ENCODE measurements at regions not wholly inside any gene's neighbourhood (a gene's known extent, or its start where the extent isn't known, plus 50 kb on each side); places are given as distances from the start of the nearest gene placed in this dataset.

GRCh38 chr12:116650585-116651087, 87.2 kb downstream of the SPRING1 start:
- no peaks in the 10 kb centered on the region for H3K9me3 ChIP-seq (ENCODE audit: insufficient read depth, low read depth)
- no peaks in the 10 kb centered on the region for H3K9me2 ChIP-seq (ENCODE audit: insufficient read depth)
- no peaks in the 10 kb centered on the region for H3K36me3 ChIP-seq (ENCODE audit: low read depth)
- H3K27me3 ChIP-seq (ENCODE audit: insufficient read depth, low read depth) = peaks cover 22% of the 10 kb centered on the region; the same call in 1 of the 2 replicates
- POLR2A ChIA-PET (ENCODE audit: unreplicated experiment) = no interaction called here
- H3F3A ChIP-seq (ENCODE audit: insufficient read depth, low read depth) = no peaks in the 10 kb centered on the region
- BruUV-seq (replicated peaks) = no TSS peak
- CTCF ChIA-PET = no interaction called here
- H2AFZ ChIP-seq = no peak overlapping the region
- intact Hi-C loops (cut with micrococcal nuclease; ENCODE audit: unreplicated experiment) = no loop called here
- TF ChIP-seq CTCF (conservative IDR thresholded peaks at IDR 0.05) = no peak
- no peak for TF ChIP-seq EZH2 (IDR thresholded peaks at IDR 0.05; ENCODE audit: low read depth)
- H3K4me3 ChIP-seq = no peak overlapping the region
- H3K79me2 ChIP-seq (ENCODE audit: low read depth) = no peaks in the 10 kb centered on the region
- no peaks in the 10 kb centered on the region for H3K4me1 ChIP-seq (replicated peaks; ENCODE audit: insufficient read depth)
- no peak for DNase-seq
- H4K20me1 ChIP-seq (ENCODE audit: insufficient read depth) = no peaks in the 10 kb centered on the region
- no peak overlapping the region for H3K27ac ChIP-seq
- no peak overlapping the region for H3K4me2 ChIP-seq

- no peaks in the 10 kb centered on the region for H3K9me3 ChIP-seq (ENCODE audit: insufficient read depth, low read depth)
- BruUV-seq (replicated peaks) = no TSS peak
- H3K79me2 ChIP-seq (ENCODE audit: low read depth) = no peaks in the 10 kb centered on the region
- H3K4me3 ChIP-seq = no peak overlapping the region
- DNase-seq = no peak
- no peaks in the 10 kb centered on the region for H3F3A ChIP-seq (ENCODE audit: insufficient read depth, low read depth)
- intact Hi-C loops (cut with micrococcal nuclease; ENCODE audit: unreplicated experiment) = no loop called here
- no peaks in the 10 kb centered on the region for H4K20me1 ChIP-seq (ENCODE audit: insufficient read depth)
- ChIA-PET POLR2A (ENCODE audit: unreplicated experiment) (no interaction called here), CTCF (no interaction called here)
- no peak overlapping the region for H2AFZ ChIP-seq
- H3K9me2 ChIP-seq (ENCODE audit: insufficient read depth) = no peaks in the 10 kb centered on the region
- no peak overlapping the region for H3K4me2 ChIP-seq
- H3K27ac ChIP-seq = no peak overlapping the region
- TF ChIP-seq CTCF (conservative IDR thresholded peaks at IDR 0.05) (no peak), EZH2 (IDR thresholded peaks at IDR 0.05; ENCODE audit: low read depth) (no peak)
- H3K4me1 ChIP-seq (replicated peaks; ENCODE audit: insufficient read depth) = no peaks in the 10 kb centered on the region
- H3K27me3 ChIP-seq (ENCODE audit: insufficient read depth, low read depth) = peaks cover 21% of the 10 kb centered on the region; the same call in 1 of the 2 replicates
- no peaks in the 10 kb centered on the region for H3K36me3 ChIP-seq (ENCODE audit: low read depth)
Observed at GRCh38 chr12:116650062-116650461, 87.8 kb downstream of the SPRING1 start.

- TF ChIP-seq CTCF (conservative IDR thresholded peaks at IDR 0.05) (no peak), EZH2 (IDR thresholded peaks at IDR 0.05; ENCODE audit: low read depth) (no peak)
- H3K9me3 ChIP-seq (ENCODE audit: insufficient read depth, low read depth) = no peaks in the 10 kb centered on the region
- H4K20me1 ChIP-seq (ENCODE audit: insufficient read depth) = no peaks in the 10 kb centered on the region
- H3K4me1 ChIP-seq (replicated peaks; ENCODE audit: insufficient read depth) = no peaks in the 10 kb centered on the region
- intact Hi-C loops (cut with micrococcal nuclease; ENCODE audit: unreplicated experiment) = no loop called here
- no peaks in the 10 kb centered on the region for H3K9me2 ChIP-seq (ENCODE audit: insufficient read depth)
- no peak overlapping the region for H2AFZ ChIP-seq
- H3F3A ChIP-seq (ENCODE audit: insufficient read depth, low read depth) = no peaks in the 10 kb centered on the region
- H3K4me3 ChIP-seq = no peak overlapping the region
- ChIA-PET POLR2A (ENCODE audit: unreplicated experiment) (no interaction called here), CTCF (no interaction called here)
- no peak overlapping the region for H3K4me2 ChIP-seq
- no peak for DNase-seq
- H3K79me2 ChIP-seq (ENCODE audit: low read depth) = no peaks in the 10 kb centered on the region
- H3K27ac ChIP-seq = no peak overlapping the region
- no TSS peak for BruUV-seq (replicated peaks)
- H3K36me3 ChIP-seq (ENCODE audit: low read depth) = no peaks in the 10 kb centered on the region
- H3K27me3 ChIP-seq (ENCODE audit: insufficient read depth, low read depth) = peaks cover 21% of the 10 kb centered on the region; the same call in 1 of the 2 replicates
Observed at GRCh38 chr12:116647813-116648212, 88.6 kb downstream of the MAP1LC3B2 start.
